Renal cortex interstitium (tissue), 11 donors: ENCODE measurements at regions not wholly inside any gene's neighbourhood (a gene's known extent, or its start where the extent isn't known, plus 50 kb on each side); places are given as distances from the start of the nearest gene placed in this dataset.
A peak's percentile ranks its signal among the peaks of the same experiment; 100 is the strongest.

Experiments used
- DNase-seq, 11 donors: peaks; one replicate each; pipeline ENCODE4 v3.0.0-alpha.2; 2013; ENCODE audit warnings: low read depth in 9 of 11, low spot score in 4 of 11; ENCODE audit errors: extremely low read depth in 1 of 11

- no peak for DNase-seq
These were observed 166.8 kb upstream of the IER5L start for GRCh38 chr9:129344641-129345495.

GRCh38 chr9:129343424-129344375 is 165.6 kb upstream of the IER5L start:
- no peak for DNase-seq

- DNase-seq = no peak
These were observed 164.7 kb upstream of the IER5L start for GRCh38 chr9:129342591-129343423.

- no peak for DNase-seq
These were observed 163.9 kb upstream of the IER5L start for GRCh38 chr9:129341987-129342348.

- DNase-seq = no peak
These were observed 163.3 kb upstream of the IER5L start for GRCh38 chr9:129341171-129341986.

- no peak for DNase-seq
These were observed 162.5 kb upstream of the IER5L start for GRCh38 chr9:129340427-129341170.

GRCh38 chr9:129339539-129340157 is 161.6 kb upstream of the IER5L start:
- DNase-seq = no peak

GRCh38 chr9:129338724-129339430 is 160.8 kb upstream of the IER5L start:
- DNase-seq = no peak

- DNase-seq = no peak
These were observed 159.5 kb upstream of the IER5L start for GRCh38 chr9:129337336-129338140.

- DNase-seq = peak in 3 of 11 donors; percentile 76 to 81 (median 78)
These were observed 158.7 kb upstream of the IER5L start for GRCh38 chr9:129336601-129337331.

GRCh38 chr9:129336130-129336528 is 158.1 kb upstream of the IER5L start:
- DNase-seq = no peak

- DNase-seq = no peak
These were observed 157.5 kb upstream of the IER5L start for GRCh38 chr9:129335464-129336129.

- DNase-seq = peak; percentile 79 to 94 (median 88)
These were observed 156.3 kb upstream of the IER5L start for GRCh38 chr9:129334105-129334935.

GRCh38 chr9:129333617-129334104 is 155.6 kb upstream of the IER5L start:
- no peak for DNase-seq
